GM12878 (cell line): ENCODE measurements at regions not wholly inside any gene's neighbourhood (a gene's known extent, or its start where the extent isn't known, plus 50 kb on each side); places are given as distances from the start of the nearest gene placed in this dataset.

Experiments
- ATAC-seq: fragments of 200-7000 bp; cut with Tn5 transposase; 3 replicates; pipeline ENCODE4 v1.9.1; 2020; ENCODE audit warnings: mild to moderate bottlenecking, moderate library complexity
- BruUV-seq: library from RNA; stranded (reverse); fragments of 400-500 nt; replicated peaks from 2 replicates; lab custom pipeline; 2021; lab: Mats Ljungman, UMichigan
- CTCF ChIA-PET: fragments of 300-600 bp; sonication (Branson Sonifier 250); formaldehyde crosslinking; extraction: SDS; loops from one replicate; lab custom pipeline; 2021; ENCODE audit warnings: inconsistent platforms; lab: Yijun Ruan, JAX
- POLR2A ChIA-PET: fragments of 350-600 bp; formaldehyde crosslinking; extraction: SDS; loops from one replicate; lab custom pipeline; 2021; ENCODE audit warnings: inconsistent platforms; lab: Charles Lee
- RAD21 ChIA-PET: fragments of 300-600 bp; sonication (Branson Sonifier 250); formaldehyde crosslinking; loops from one replicate; lab custom pipeline; 2023; ENCODE audit warnings: antibody characterized with exemption; ENCODE audit not compliant: unreplicated experiment; lab: Charles Lee
- SMC1A ChIA-PET: fragments of 300-600 bp; sonication (Branson Sonifier 250); formaldehyde crosslinking; loops from one replicate; lab custom pipeline; 2023; ENCODE audit not compliant: unreplicated experiment, uncharacterized antibody; lab: Charles Lee
- DNase-seq: peaks from one replicate; pipeline ENCODE4 v3.0.0-alpha.2; 2011; ENCODE audit warnings: low read depth, low spot score
- FAIRE-seq: peaks from 3 replicates; lab custom pipeline; 2011; peaks lifted over from hg19 to GRCh38; lab: Jason Lieb, UNC
- H2AFZ ChIP-seq: 2 replicates; pipeline ENCODE4 v1.6.0; 2011; ENCODE audit warnings: low read depth, low read length, control low read depth; ENCODE audit not compliant: control insufficient read depth
- H3K27ac ChIP-seq: 2 replicates; pipeline ENCODE4 v1.5.1; 2011; ENCODE audit warnings: control low read depth; ENCODE audit not compliant: control insufficient read depth, insufficient read depth
- H3K27me3 ChIP-seq, 2 experiments: replicated peaks in 1 of 2; 2 replicates each; pipeline versions ENCODE4 v1.6.0 to v1.6.1; 2011; ENCODE audit warnings: low read length in 1 of 2; ENCODE audit not compliant: control insufficient read depth in 2 of 2, insufficient read depth in 2 of 2
- H3K36me3 ChIP-seq, 2 experiments: 2 replicates each; pipeline ENCODE4 v1.5.1; 2011; ENCODE audit warnings: low read length in 1 of 2; ENCODE audit not compliant: control insufficient read depth in 2 of 2, insufficient read depth in 2 of 2
- H3K4me1 ChIP-seq: 2 replicates; pipeline ENCODE4 v1.6.1; 2011; ENCODE audit warnings: mild to moderate bottlenecking, low read length, moderate library complexity, mixed read lengths; ENCODE audit not compliant: control insufficient read depth, insufficient read depth
- H3K4me2 ChIP-seq: 2 replicates; pipeline ENCODE4 v1.6.0; 2011; ENCODE audit warnings: control low read depth; ENCODE audit not compliant: control insufficient read depth, insufficient read depth
- H3K4me3 ChIP-seq: fragments of 200-600 bp; sonication (generic); 2 replicates; pipeline ENCODE4 v1.5.1; 2016
- H3K79me2 ChIP-seq: 2 replicates; pipeline ENCODE4 v1.6.0; 2011; ENCODE audit warnings: low read length; ENCODE audit not compliant: control insufficient read depth, insufficient read depth
- H3K9ac ChIP-seq: 2 replicates; pipeline ENCODE4 v1.8.0; 2011; ENCODE audit warnings: low read length, control low read depth, mixed read lengths; ENCODE audit not compliant: control insufficient read depth, insufficient read depth
- H3K9me3 ChIP-seq: replicated peaks from 3 replicates; pipeline ENCODE4 v1.5.1; 2011; ENCODE audit warnings: mild to moderate bottlenecking, low read length; ENCODE audit not compliant: control insufficient read depth, insufficient read depth
- H4K20me1 ChIP-seq: 2 replicates; pipeline ENCODE4 v1.6.0; 2011; ENCODE audit not compliant: control insufficient read depth, insufficient read depth
- BMI1 ChIP-seq: fragments of 450-650 bp; IDR thresholded peaks from 2 replicates; pipeline ENCODE4 v1.6.1; 2016; ENCODE audit warnings: mild to moderate bottlenecking, moderate library complexity, borderline replicate concordance
- EP300 ChIP-seq, 2 experiments: fragments of 150-350 bp in 1 of 2; IDR thresholded peaks; 2 replicates each; pipeline ENCODE4 v1.6.1; 2011 to 2012; ENCODE audit warnings: low read depth in 2 of 2, low read length in 2 of 2, borderline replicate concordance in 1 of 2, improper control_type of control experiment in 1 of 2, inconsistent platforms in 1 of 2; ENCODE audit not compliant: control insufficient read depth in 1 of 2
- NFYA ChIP-seq: IDR thresholded peaks from 2 replicates; pipeline ENCODE4 v1.6.1; 2011; ENCODE audit warnings: low read depth, mild to moderate bottlenecking, low read length, improper control_type of control experiment, borderline replicate concordance
- SMAD1 ChIP-seq: fragments of 450-650 bp; IDR thresholded peaks from 2 replicates; pipeline ENCODE4 v1.6.1; 2018; ENCODE audit warnings: mild to moderate bottlenecking, low read depth; ENCODE audit not compliant: partially characterized antibody
- SMAD5 ChIP-seq: IDR thresholded peaks from 2 replicates; pipeline ENCODE4 v1.6.1; 2016; ENCODE audit warnings: antibody characterized with exemption, low read depth
- SREBF1 ChIP-seq: IDR thresholded peaks from 2 replicates; pipeline ENCODE4 v1.6.1; 2012; ENCODE audit warnings: mild to moderate bottlenecking, low read length
- SUZ12 ChIP-seq: fragments of 200-600 bp; sonication (generic); IDR thresholded peaks from one replicate; pipeline ENCODE4 v1.6.1; 2018; ENCODE audit warnings: antibody characterized with exemption, mild to moderate bottlenecking; ENCODE audit not compliant: unreplicated experiment
- USF2 ChIP-seq: IDR thresholded peaks from 2 replicates; pipeline ENCODE4 v1.6.1; 2011; ENCODE audit warnings: low read depth, low read length, improper control_type of control experiment, borderline replicate concordance
- WGBS: methylation state at CpG from one replicate; pipeline ENCODE4 v1.1.6; 2016; ENCODE audit warnings: low lambda C conversion rate; ENCODE audit not compliant: insufficient replicate concordance, insufficient coverage; ENCODE audit errors: missing lambda C conversion rate; 5-methylcytosine and 5-hydroxymethylcytosine counted together
- in situ Hi-C: fragments of 300-500 bp; cut with MboI; formaldehyde crosslinking; loops from 9 replicates; pipeline ENCODE4 v1.14.3; 2018; ENCODE audit warnings: mixed read lengths
- intact Hi-C: fragments of 100-400 bp; cut with micrococcal nuclease; formaldehyde crosslinking; loops from one replicate; pipeline ENCODE4 v1.14.2; 2022; ENCODE audit not compliant: unreplicated experiment
- TF ChIP-seq, protein P1 (sequence below): fragments of 450-650 bp; IDR thresholded peaks from 2 replicates; pipeline ENCODE4 v1.6.1; 2018; ENCODE audit warnings: borderline replicate concordance, mild to moderate bottlenecking; ENCODE audit not compliant: partially characterized antibody

DNA sequence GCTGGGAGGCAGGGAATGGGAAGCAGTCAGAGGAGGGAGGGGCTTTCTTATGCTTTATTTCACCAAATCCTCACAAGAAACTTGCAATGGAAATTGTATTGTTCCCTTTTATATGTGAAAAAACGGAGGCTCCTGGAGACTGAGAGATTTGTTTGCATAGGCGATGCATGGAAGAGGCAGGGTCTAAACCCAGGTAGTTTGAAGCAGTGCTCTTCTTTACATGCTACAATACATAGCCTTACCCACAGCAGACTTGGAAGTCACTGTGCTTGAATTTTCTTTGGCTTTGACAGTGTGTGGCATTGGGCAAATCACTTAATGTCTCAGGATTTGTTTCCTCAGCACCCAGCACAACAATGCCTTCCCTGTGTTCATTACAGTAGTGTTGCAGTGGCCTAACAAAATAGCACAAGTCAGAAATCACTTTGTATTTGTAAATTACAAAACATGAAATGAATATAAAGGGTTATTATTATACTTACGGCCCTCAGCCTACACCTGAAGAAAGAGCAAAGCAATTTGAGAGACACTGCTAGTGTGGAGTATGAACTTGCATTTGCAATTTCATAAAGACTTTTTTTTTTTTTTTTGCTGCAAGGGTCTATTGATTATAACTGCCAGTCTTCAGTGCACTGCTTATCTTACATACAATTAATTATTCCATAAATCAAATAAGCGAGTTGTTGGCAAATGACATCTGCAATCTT, 646.4 kb upstream of the KCNMB2 start:
- SMC1A ChIA-PET = no interaction called here
- 49% methylated on average over 4 of the region's 4 CpGs for WGBS
- CTCF ChIA-PET = interaction anchor here (0.6 kb wide), 1 partner anchor 905 kb away, joined by 3 read pairs; no protein-coding TSS in a partner anchor
- Histone ChIP-seq H3K9ac (no peak overlapping the region), H3K27ac (no peak overlapping the region), H2AFZ (no peak overlapping the region), H3K36me3 (no peaks in the 10 kb centered on the region), H3K9me3 (no peaks in the 10 kb centered on the region), H4K20me1 (no peaks in the 10 kb centered on the region), H3K4me2 (no peak overlapping the region), H3K4me3 (no peak overlapping the region), H3K79me2 (no peaks in the 10 kb centered on the region), H3K27me3 (no peaks in the 10 kb centered on the region), H3K4me1 (no peaks in the 10 kb centered on the region)
- TF ChIP-seq NFYA = no peak
- TF ChIP-seq EP300 (IDR thresholded peaks at IDR 0.05; ENCODE audit: borderline replicate concordance in 1 of 2, control insufficient read depth in 1 of 2, low read depth in 2 of 2, low read length in 2 of 2) = no peak
- no peak for TF ChIP-seq BMI1
- TF ChIP-seq SUZ12 = no peak
- TF ChIP-seq, protein P1, sequence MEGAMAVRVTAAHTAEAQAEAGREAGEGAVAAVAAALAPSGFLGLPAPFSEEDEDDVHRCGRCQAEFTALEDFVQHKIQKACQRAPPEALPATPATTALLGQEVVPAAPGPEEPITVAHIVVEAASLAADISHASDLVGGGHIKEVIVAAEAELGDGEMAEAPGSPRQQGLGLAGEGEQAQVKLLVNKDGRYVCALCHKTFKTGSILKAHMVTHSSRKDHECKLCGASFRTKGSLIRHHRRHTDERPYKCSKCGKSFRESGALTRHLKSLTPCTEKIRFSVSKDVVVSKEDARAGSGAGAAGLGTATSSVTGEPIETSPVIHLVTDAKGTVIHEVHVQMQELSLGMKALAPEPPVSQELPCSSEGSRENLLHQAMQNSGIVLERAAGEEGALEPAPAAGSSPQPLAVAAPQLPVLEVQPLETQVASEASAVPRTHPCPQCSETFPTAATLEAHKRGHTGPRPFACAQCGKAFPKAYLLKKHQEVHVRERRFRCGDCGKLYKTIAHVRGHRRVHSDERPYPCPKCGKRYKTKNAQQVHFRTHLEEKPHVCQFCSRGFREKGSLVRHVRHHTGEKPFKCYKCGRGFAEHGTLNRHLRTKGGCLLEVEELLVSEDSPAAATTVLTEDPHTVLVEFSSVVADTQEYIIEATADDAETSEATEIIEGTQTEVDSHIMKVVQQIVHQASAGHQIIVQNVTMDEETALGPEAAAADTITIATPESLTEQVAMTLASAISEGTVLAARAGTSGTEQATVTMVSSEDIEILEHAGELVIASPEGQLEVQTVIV = no peak
- TF ChIP-seq SREBF1 = no peak
- no peak for TF ChIP-seq SMAD1
- TF ChIP-seq USF2 = no peak
- no peak for TF ChIP-seq SMAD5
- intact Hi-C loops = no loop called here
- in situ Hi-C loops = no loop called here
- POLR2A ChIA-PET = no interaction called here
- BruUV-seq = no TSS peak
- RAD21 ChIA-PET = no interaction called here
- FAIRE-seq (no peak), ATAC-seq (no peak), DNase-seq (no peak)
